ENCODE measurements at regions not wholly inside any gene's neighbourhood (a gene's known extent, or its start where the extent isn't known, plus 50 kb on each side); places are given as distances from the start of the nearest gene placed in this dataset.

- TF ChIP-seq CTCF (IDR thresholded peaks at IDR 0.05 in 8 of 11, conservative IDR thresholded peaks at IDR 0.05 in 3 of 11) (no peak), POLR2AphosphoS5 (IDR thresholded peaks at IDR 0.05) (no peak), POLR2A (IDR thresholded peaks at IDR 0.05) (no peak)
Observed at GRCh38 chr10:106032450-106033002, 1132.0 kb downstream of the SORCS1 start.

Data from spleen (tissue), 7 donors.